Stomach (tissue), 8 donors: ENCODE measurements at regions not wholly inside any gene's neighbourhood (a gene's known extent, or its start where the extent isn't known, plus 50 kb on each side); places are given as distances from the start of the nearest gene placed in this dataset.

ENCODE experiments used
- DNase-seq, 2 donors: peaks; one replicate each; pipeline versions ENCODE4 v3.0.0 to v3.0.0-alpha.2; 2013 to 2019
- H3K27ac ChIP-seq, 5 donors: fragments of 200-600 bp in 4 of 5; sonication (generic) in 4 of 5; one replicate each; pipeline ENCODE4 v1.5.1; 2013 to 2019; ENCODE audit warnings: mild to moderate bottlenecking in 1 of 5, moderate library complexity in 1 of 5
- H3K27me3 ChIP-seq, 3 donors: fragments of 200-600 bp; sonication (generic); one replicate each; pipeline ENCODE4 v1.5.1; 2017 to 2019; ENCODE audit warnings: mixed run types in 1 of 3
- H3K36me3 ChIP-seq, 4 donors: fragments of 200-600 bp; sonication (generic); 1 replicate in 3 of 4; 2 replicates in 1 of 4; pipeline ENCODE4 v1.5.1; 2016 to 2019
- H3K4me1 ChIP-seq, 4 donors: fragments of 200-600 bp; sonication (generic); one replicate each; pipeline ENCODE4 v1.5.1; 2016 to 2019
- H3K4me3 ChIP-seq, 4 donors: fragments of 200-600 bp; sonication (generic) in 3 of 4; one replicate each; pipeline ENCODE4 v1.5.1; 2016 to 2019; ENCODE audit warnings: mild to moderate bottlenecking in 1 of 4
- H3K9me3 ChIP-seq, 4 donors: fragments of 200-600 bp; sonication (generic); one replicate each; pipeline ENCODE4 v1.5.1; 2016 to 2019
- EP300 ChIP-seq: sonication (generic); formaldehyde crosslinking; IDR thresholded peaks from one replicate; pipeline ENCODE4 v1.6.1; 2017; ENCODE audit warnings: antibody characterized with exemption
- POLR2A ChIP-seq, 4 donors: fragments of 450-650 bp; IDR thresholded peaks; one replicate each; pipeline ENCODE4 v1.6.1; 2016; ENCODE audit warnings: antibody characterized with exemption in 4 of 4, control low read depth in 2 of 4, mild to moderate bottlenecking in 1 of 4, moderate library complexity in 1 of 4
- POLR2AphosphoS5 ChIP-seq, 3 donors: sonication (generic); formaldehyde crosslinking; IDR thresholded peaks; one replicate each; pipeline ENCODE4 v1.6.1; 2016; ENCODE audit warnings: antibody characterized with exemption in 3 of 3
- WGBS, 5 donors: extraction: QIAGEN DNeasy Blood & Tissue Kit in 3 of 5; methylation state at CpG; one replicate each; pipeline versions ENCODE4 v1.1.5 to v1.1.7; 2013 to 2018; 5-methylcytosine and 5-hydroxymethylcytosine counted together
- intact Hi-C: fragments of 100-400 bp; cut with DNase I; formaldehyde crosslinking; loops from one replicate; pipeline ENCODE4 v1.15.1; 2023; ENCODE audit warnings: low total_unique reads
- small RNA-seq, 4 donors: library from RNA; depleted of rRNA; stranded (forward); fragments of <200 nt; gene quantifications; one replicate each; pipeline ENCODE3, GENCODE V24; 2016
- TF ChIP-seq, protein P1 (sequence below), 7 experiments: fragments of 450-650 bp in 4 of 7; fragments of 200-600 bp in 3 of 7; sonication (generic) in 3 of 7; IDR thresholded peaks; one replicate each; pipeline ENCODE4 v1.5.1; 2016 to 2019; ENCODE audit warnings: antibody characterized with exemption in 7 of 7, control low read depth in 2 of 7, mild to moderate bottlenecking in 1 of 7
- donor health status: healthy with polysubstance abuse.
- donor health status: Bipolar disorder and iron deficiency.
- donor health status: healthy.

DNA sequence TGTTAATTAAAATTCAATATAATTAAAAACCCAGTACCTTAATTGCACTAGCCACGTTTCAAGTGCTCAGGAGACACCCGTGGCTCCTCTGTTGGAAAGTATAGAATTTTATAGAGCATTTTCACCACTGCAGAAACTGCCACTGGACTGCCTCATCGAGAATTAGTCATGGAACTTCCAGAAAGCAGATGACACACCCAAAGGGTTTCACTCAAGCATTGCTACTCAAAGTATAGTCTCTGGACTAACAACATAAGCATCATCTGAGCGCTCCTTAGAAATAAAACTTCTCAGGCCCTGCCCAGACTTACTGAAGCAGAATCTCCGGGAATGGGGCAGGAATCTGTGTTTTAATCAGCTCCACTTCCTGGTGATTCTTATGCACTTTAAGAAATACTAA is 63.5 kb upstream of the GPR139 start:
- WGBS, 5 donors, result 67 to 74% (median 73%) methylated on average over 5 of the region's 5 CpGs
- no peaks in the 10 kb centered on the region for H3K36me3 ChIP-seq
- H3K27ac ChIP-seq, result no peak overlapping the region

GRCh38 chr16:20136446-20136968 is 62.8 kb upstream of the GPR139 start:
- TF ChIP-seq, protein P1, sequence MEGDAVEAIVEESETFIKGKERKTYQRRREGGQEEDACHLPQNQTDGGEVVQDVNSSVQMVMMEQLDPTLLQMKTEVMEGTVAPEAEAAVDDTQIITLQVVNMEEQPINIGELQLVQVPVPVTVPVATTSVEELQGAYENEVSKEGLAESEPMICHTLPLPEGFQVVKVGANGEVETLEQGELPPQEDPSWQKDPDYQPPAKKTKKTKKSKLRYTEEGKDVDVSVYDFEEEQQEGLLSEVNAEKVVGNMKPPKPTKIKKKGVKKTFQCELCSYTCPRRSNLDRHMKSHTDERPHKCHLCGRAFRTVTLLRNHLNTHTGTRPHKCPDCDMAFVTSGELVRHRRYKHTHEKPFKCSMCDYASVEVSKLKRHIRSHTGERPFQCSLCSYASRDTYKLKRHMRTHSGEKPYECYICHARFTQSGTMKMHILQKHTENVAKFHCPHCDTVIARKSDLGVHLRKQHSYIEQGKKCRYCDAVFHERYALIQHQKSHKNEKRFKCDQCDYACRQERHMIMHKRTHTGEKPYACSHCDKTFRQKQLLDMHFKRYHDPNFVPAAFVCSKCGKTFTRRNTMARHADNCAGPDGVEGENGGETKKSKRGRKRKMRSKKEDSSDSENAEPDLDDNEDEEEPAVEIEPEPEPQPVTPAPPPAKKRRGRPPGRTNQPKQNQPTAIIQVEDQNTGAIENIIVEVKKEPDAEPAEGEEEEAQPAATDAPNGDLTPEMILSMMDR (IDR thresholded peaks at IDR 0.05), result no peak
- TF ChIP-seq EP300 (no peak), POLR2AphosphoS5 (IDR thresholded peaks at IDR 0.05) (no peak), POLR2A (IDR thresholded peaks at IDR 0.05) (no peak)
- Histone ChIP-seq H3K36me3 (no peaks in the 10 kb centered on the region), H3K4me3 (no peak overlapping the region), H3K27ac (no peak overlapping the region), H3K4me1 (no peaks in the 10 kb centered on the region), H3K27me3 (peaks cover 0 to 4% (median 0%) of the 10 kb centered on the region in 3 donors), H3K9me3 (peaks cover 0 to 12% (median 6%) of the 10 kb centered on the region in 4 donors)
- 61 to 76% (median 66%) methylated on average over 2 of the region's 2 CpGs for WGBS, 5 donors
- DNase-seq, result no peak
- intact Hi-C loops, result no loop called here

More for the DNA sequence above, 63.5 kb upstream of the GPR139 start:
- H3K4me1 ChIP-seq, result no peaks in the 10 kb centered on the region
- no peak overlapping the region for H3K4me3 ChIP-seq
- peaks cover 0 to 4% (median 0%) of the 10 kb centered on the region in 3 donors for H3K27me3 ChIP-seq
- DNase-seq, result no peak
- intact Hi-C loops, result no loop called here
- H3K9me3 ChIP-seq, result peaks cover 0 to 5% (median 2%) of the 10 kb centered on the region in 4 donors
- no peak for TF ChIP-seq POLR2AphosphoS5 (IDR thresholded peaks at IDR 0.05)
- no peak for TF ChIP-seq POLR2A (IDR thresholded peaks at IDR 0.05)
- TF ChIP-seq, protein P1 (IDR thresholded peaks at IDR 0.05), result no peak
- no peak for TF ChIP-seq EP300

DNA sequence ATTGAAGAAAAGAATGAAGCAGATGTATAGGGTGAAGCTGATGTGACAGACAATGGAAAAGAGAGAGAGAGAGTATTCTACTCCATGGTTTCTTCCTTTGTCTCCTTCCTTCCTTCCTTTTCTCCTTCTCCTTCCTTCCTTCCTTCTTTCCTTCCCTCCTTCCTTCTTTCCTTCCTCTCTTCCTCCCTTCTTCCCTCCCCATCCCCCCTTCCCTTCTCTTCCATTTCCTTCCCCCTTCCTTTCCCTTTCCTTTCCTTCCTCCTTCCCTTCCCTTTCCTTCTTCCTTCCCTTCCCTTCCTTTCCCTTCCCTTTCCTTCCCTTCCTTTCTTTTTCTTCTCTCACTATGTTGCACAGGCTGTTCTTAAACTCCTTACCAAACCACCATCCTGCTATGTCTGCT is 55.7 kb upstream of the GPR139 start:
- intact Hi-C loops, result no loop called here
- no peaks in the 10 kb centered on the region for H3K27me3 ChIP-seq
- no peak for DNase-seq
- peaks cover 0 to 35% (median 21%) of the 10 kb centered on the region in 4 donors for H3K9me3 ChIP-seq
- TF ChIP-seq EP300 (no peak), POLR2A (IDR thresholded peaks at IDR 0.05) (no peak), POLR2AphosphoS5 (IDR thresholded peaks at IDR 0.05) (no peak)
- TF ChIP-seq, protein P1 (IDR thresholded peaks at IDR 0.05), result no peak
- no peaks in the 10 kb centered on the region for H3K36me3 ChIP-seq
- no peak overlapping the region for H3K4me3 ChIP-seq
- no peak overlapping the region for H3K27ac ChIP-seq
- no peaks in the 10 kb centered on the region for H3K4me1 ChIP-seq

Small RNA genes in the stretch of these regions (small RNA-seq; reads per million reads assigned to genes)
- 0 reads per million in 4 donors for gene SNRPEP3
